Stimulated activated memory B cell treated with anti-CD40 and anti-IgM and Interleukin-4, amounts not matched to agents 10 μg/mL and 1 μg/mL and 100 μg/mL, for 72 hours (primary cell): ENCODE measurements at regions not wholly inside any gene's neighbourhood (a gene's known extent, or its start where the extent isn't known, plus 50 kb on each side); places are given as distances from the start of the nearest gene placed in this dataset.

Experiments
- ATAC-seq: fragments of 150-1000 bp; cut with Tn5 transposase; 2 replicates; pipeline ENCODE4 v1.10.0; 2021
- H3K27ac Mint-ChIP-seq: one replicate; pipeline ENCODE4 v1.8.0; 2022; ENCODE audit warnings: mild to moderate bottlenecking, mixed read lengths
- H3K27me3 Mint-ChIP-seq: one replicate; pipeline ENCODE4 v1.8.0; 2022; ENCODE audit warnings: mixed read lengths
- H3K36me3 Mint-ChIP-seq: one replicate; pipeline ENCODE4 v1.8.0; 2022; ENCODE audit warnings: mixed read lengths
- H3K4me1 Mint-ChIP-seq: one replicate; pipeline ENCODE4 v1.8.0; 2022; ENCODE audit warnings: mixed read lengths
- H3K4me3 Mint-ChIP-seq: one replicate; pipeline ENCODE4 v1.8.0; 2022; ENCODE audit warnings: mild to moderate bottlenecking, moderate library complexity, mixed read lengths
- H3K9me3 Mint-ChIP-seq: one replicate; pipeline ENCODE4 v1.8.0; 2022; ENCODE audit warnings: mixed read lengths

- Mint-ChIP-seq H3K9me3 (no peaks in the 10 kb centered on the region), H3K4me3 (no peak overlapping the region), H3K36me3 (no peaks in the 10 kb centered on the region), H3K4me1 (peaks cover 17% of the 10 kb centered on the region), H3K27ac (no peak overlapping the region), H3K27me3 (no peaks in the 10 kb centered on the region)
- no peak for ATAC-seq
Measured at GRCh38 chr3:193897731-193898180, 238.2 kb upstream of the HES1 start.

- H3K4me1 Mint-ChIP-seq = peaks cover 17% of the 10 kb centered on the region
- H3K27ac Mint-ChIP-seq = no peak overlapping the region
- no peaks in the 10 kb centered on the region for H3K9me3 Mint-ChIP-seq
- H3K27me3 Mint-ChIP-seq = peaks cover 3% of the 10 kb centered on the region
- H3K4me3 Mint-ChIP-seq = no peak overlapping the region
- ATAC-seq = no peak
- no peaks in the 10 kb centered on the region for H3K36me3 Mint-ChIP-seq
Measured at GRCh38 chr3:193899001-193899400, 236.9 kb upstream of the HES1 start.

DNA sequence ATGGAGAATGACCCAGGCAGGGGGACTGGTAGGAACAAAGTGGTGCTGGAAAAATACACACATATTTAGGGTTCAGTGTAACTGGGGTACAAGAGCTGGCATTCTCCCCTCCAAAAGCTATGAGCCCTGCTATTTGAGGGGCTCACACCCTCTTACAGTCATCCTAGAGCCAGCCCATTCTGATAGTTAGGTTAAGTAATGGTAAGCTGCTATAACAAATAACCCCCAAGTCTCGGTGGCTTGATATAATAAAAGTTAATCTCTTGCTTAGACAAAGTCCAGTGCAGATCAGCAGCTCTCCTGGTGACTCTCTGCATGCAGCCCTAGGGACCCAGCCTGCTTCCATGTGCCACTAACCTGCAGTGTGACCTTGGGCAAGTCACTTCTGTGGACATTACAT lies 234.9 kb upstream of the HES1 start:
- Mint-ChIP-seq H3K27me3 (peaks cover 9% of the 10 kb centered on the region), H3K27ac (no peak overlapping the region), H3K36me3 (no peaks in the 10 kb centered on the region), H3K4me1 (peaks cover 16% of the 10 kb centered on the region), H3K4me3 (no peak overlapping the region), H3K9me3 (no peaks in the 10 kb centered on the region)
- no peak for ATAC-seq

DNA sequence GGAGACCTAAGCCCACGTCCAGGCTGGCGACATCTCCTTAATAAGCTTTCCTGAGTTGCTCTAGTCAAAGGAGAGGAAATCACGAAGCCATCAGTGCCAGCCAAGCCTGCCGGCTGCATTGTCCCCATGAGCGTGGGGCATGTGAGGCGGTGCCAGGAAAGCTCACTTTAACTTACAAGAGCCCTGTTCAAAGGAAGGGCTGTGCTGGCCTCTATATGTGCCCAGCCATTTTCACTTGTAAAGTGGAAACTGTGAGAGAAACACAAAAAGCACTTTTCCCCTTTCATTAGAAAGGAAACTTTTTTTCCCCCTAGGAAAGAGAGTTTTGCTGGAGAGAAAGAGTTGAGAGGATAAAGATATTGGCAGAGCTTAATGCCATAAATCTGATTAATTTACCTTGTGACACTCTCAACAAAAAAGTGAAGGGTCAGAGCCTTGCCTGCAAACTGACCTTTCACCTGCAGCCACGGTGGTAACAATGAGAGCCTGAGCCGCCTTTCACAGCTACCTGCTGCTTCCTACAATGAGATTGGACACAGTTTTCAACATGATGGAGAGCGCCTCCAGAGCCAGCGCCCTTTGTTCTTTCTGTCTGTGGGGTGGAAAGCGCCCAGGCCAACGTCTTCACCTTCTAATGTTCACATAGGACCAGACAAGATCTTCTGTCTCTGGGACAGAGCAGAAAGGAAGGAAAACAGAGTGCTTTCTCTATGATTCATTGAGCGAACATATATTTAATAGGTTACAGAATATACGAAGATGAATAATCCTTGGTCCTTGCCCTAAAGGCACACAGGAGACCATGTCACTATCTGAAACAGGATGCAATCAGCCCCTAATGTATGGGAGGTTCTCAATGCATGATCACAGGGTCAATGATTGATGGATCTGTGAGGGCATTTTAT lies 233.1 kb upstream of the HES1 start:
- ATAC-seq = no peak
- Mint-ChIP-seq H3K4me1 (peaks cover 7% of the 10 kb centered on the region), H3K27ac (no peak overlapping the region), H3K4me3 (no peak overlapping the region), H3K27me3 (peaks cover 9% of the 10 kb centered on the region), H3K9me3 (no peaks in the 10 kb centered on the region), H3K36me3 (no peaks in the 10 kb centered on the region)

GRCh38 chr3:193903512-193903817 lies 232.5 kb upstream of the HES1 start:
- H3K27me3 Mint-ChIP-seq = peaks cover 9% of the 10 kb centered on the region
- no peak overlapping the region for H3K4me3 Mint-ChIP-seq
- H3K27ac Mint-ChIP-seq = no peak overlapping the region
- peaks cover 6% of the 10 kb centered on the region for H3K4me1 Mint-ChIP-seq
- H3K9me3 Mint-ChIP-seq = peaks cover 3% of the 10 kb centered on the region
- no peak for ATAC-seq
- H3K36me3 Mint-ChIP-seq = no peaks in the 10 kb centered on the region

- Mint-ChIP-seq H3K4me3 (no peak overlapping the region), H3K9me3 (peaks cover 3% of the 10 kb centered on the region), H3K36me3 (no peaks in the 10 kb centered on the region), H3K27ac (no peak overlapping the region), H3K4me1 (peaks cover 9% of the 10 kb centered on the region), H3K27me3 (peaks cover 9% of the 10 kb centered on the region)
- ATAC-seq = no peak
Measured at GRCh38 chr3:193903966-193904365, 232.0 kb upstream of the HES1 start.

DNA sequence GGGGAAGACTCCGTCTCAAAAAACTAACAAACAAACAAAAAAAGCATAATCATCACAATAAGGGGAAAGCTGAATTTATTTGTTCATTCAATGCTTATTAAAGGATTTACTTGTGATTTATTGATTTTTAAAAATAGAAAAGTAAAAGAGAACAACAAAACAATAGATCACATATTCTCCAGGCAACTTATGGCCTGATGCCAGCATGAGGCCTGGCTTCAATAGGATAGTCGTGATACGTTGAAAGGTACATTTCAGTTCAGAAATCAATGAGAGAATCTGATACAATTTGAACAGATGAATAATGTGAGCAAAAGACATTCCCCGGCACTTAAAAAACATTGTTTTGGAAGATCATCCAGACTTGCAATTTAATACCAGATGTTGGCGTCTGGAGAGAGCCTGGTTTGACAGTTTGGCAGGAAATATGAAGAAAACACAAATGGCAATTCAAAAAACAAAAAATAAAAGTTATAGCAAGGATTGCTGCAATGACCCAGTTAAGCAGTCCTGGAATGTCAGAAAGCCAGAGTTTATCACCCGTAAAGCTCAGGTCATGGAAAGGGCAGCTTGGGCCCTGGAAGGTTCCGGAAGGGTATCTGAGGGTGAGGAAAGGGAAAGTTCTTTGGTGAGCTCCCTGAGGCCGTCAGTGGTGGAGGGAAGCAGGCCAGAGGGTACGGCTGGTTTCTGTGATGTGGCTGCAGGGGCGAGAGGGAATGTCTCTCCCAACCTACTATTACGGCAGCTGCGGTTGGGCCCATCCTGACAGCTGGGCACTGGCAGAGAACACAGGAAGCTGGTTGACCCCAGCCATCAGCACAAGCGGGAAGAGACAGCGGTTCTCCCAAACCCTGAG lies 230.2 kb upstream of the HES1 start:
- no peaks in the 10 kb centered on the region for H3K36me3 Mint-ChIP-seq
- peaks cover 9% of the 10 kb centered on the region for H3K27me3 Mint-ChIP-seq
- peaks cover 3% of the 10 kb centered on the region for H3K9me3 Mint-ChIP-seq
- no peak overlapping the region for H3K27ac Mint-ChIP-seq
- ATAC-seq = no peak
- H3K4me1 Mint-ChIP-seq = peaks cover 13% of the 10 kb centered on the region
- H3K4me3 Mint-ChIP-seq = no peak overlapping the region

DNA sequence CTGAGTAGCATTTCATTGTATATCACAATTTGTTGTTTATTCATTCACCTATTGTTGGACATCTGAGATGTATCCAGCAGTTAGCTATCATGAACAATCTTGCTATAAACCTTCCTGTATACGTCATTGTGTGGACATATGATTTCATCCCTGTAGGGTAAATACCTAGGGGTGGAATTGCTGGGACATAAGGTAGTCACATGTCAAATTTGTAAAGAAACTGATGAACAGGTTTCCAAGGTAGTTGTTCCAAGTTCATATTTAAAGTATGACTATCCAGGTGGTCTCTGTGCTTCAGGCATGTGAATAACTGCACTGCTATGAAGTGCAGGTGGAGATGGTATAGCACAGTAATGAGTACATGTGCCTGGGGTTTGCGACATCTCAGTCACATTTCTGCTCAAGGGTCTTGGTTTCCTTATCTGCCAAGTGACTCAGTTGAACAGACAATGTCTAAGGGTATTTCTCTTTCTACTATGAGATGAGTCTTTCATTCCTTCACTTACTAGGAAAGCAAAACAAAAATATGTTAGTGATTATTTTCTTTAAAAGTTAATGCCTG lies 229.0 kb upstream of the HES1 start:
- H3K27ac Mint-ChIP-seq = no peak overlapping the region
- ATAC-seq = no peak
- peaks cover 3% of the 10 kb centered on the region for H3K9me3 Mint-ChIP-seq
- no peak overlapping the region for H3K4me3 Mint-ChIP-seq
- H3K36me3 Mint-ChIP-seq = no peaks in the 10 kb centered on the region
- H3K4me1 Mint-ChIP-seq = peaks cover 13% of the 10 kb centered on the region
- H3K27me3 Mint-ChIP-seq = peaks cover 9% of the 10 kb centered on the region

- no peaks in the 10 kb centered on the region for H3K36me3 Mint-ChIP-seq
- peaks cover 9% of the 10 kb centered on the region for H3K27me3 Mint-ChIP-seq
- peaks cover 3% of the 10 kb centered on the region for H3K9me3 Mint-ChIP-seq
- peaks cover 13% of the 10 kb centered on the region for H3K4me1 Mint-ChIP-seq
- no peak overlapping the region for H3K27ac Mint-ChIP-seq
- no peak for ATAC-seq
- no peak overlapping the region for H3K4me3 Mint-ChIP-seq
Measured at GRCh38 chr3:193908181-193908744, 227.7 kb upstream of the HES1 start.

- no peak overlapping the region for H3K27ac Mint-ChIP-seq
- H3K4me3 Mint-ChIP-seq = no peak overlapping the region
- peaks cover 1% of the 10 kb centered on the region for H3K27me3 Mint-ChIP-seq
- H3K36me3 Mint-ChIP-seq = no peaks in the 10 kb centered on the region
- H3K9me3 Mint-ChIP-seq = peaks cover 3% of the 10 kb centered on the region
- ATAC-seq = peak; percentile 58
- H3K4me1 Mint-ChIP-seq = peaks cover 7% of the 10 kb centered on the region
Measured at GRCh38 chr3:193909387-193909786, 226.6 kb upstream of the HES1 start.

DNA sequence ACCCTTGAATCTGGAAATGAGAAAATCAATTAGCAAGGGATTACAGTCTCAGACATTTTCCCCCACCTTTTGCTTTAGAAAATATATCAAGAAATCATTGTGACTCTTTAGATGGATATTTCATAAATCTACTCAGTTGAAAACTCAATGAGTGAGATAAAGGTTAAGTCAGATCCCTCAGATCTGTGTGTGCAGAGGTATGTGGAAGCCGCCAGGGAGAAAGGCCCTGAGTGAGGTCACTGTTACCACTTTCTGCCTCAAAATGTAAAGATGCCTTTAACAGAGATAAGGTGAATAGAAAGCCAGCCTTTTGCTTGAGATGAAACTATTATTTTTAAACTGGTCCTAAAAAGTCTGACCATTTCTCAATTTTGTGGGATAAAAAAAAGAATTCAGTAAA lies 225.6 kb upstream of the HES1 start:
- Mint-ChIP-seq H3K9me3 (peaks cover 3% of the 10 kb centered on the region), H3K4me3 (no peak overlapping the region), H3K27ac (no peak overlapping the region), H3K4me1 (peaks cover 7% of the 10 kb centered on the region), H3K27me3 (no peaks in the 10 kb centered on the region), H3K36me3 (no peaks in the 10 kb centered on the region)
- ATAC-seq = no peak

DNA sequence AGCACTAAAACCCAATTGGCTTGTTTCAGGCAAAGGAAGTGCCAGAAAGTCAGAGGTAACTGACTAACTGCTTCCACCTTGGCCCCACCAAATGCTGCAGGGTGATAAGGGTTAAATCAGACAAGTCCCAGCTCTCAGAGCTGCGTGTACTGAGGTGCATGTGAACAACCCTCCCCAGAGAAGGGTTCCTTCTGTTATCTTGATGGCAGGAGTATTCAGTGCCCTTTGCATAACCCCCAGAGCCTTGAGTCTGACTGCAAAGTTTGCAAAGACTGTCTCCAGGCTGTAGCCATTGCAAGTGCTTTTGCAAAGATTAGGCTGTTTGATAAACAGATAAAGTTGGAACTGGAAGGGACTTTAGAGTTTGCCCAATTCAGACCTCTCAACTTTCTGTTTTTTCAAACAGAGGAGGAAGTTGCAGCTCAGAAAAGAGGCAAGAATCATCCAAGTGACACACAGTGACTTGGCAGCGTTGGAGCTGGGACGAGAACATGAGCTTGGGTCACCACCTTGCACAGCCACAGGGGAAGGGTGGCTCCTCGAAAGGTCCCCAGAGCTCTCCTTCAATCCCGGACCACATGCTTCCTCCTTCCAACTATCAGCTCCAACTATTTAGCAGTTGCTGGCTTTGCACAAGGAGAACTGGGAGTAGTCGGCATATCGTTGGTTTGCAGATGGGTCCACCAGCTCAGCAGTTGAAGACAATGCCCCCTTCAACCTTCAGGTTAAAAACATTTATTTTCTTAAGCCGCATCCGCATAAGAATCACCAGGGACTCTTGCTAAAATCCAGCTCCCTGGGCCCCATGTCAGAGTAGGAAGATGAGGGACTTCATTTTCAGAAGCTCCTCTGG lies 224.8 kb upstream of the HES1 start:
- Mint-ChIP-seq H3K4me1 (peaks cover 7% of the 10 kb centered on the region), H3K4me3 (no peak overlapping the region)

DNA sequence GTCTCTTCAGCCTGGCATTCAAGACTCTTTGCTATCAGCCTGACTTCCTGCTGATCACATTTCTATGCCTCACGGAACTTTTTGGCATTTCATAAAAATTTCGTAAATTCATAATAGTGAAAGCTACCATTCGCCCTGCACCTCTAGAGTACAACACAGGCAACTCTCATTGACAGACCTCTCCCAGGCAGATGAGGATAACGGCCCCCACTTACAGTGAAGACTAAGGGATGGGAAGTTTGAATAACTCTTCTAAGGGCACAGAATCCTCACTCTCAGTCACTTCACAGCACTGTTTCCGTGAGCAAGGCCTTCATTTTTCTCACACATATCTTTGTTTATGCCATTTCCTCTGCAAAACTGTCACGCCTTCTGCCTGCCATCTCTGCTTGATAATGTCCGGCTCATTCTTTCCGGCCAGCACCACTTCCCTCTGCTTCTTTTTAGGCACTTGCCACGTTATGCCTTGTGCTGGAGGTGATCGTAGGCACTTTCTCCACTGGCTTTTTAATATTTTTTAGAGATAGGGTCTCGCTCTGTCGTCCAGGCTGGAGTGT lies 224.1 kb upstream of the HES1 start:
- Mint-ChIP-seq H3K27ac (no peak overlapping the region), H3K9me3 (peaks cover 3% of the 10 kb centered on the region), H3K4me1 (peaks cover 7% of the 10 kb centered on the region), H3K36me3 (no peaks in the 10 kb centered on the region), H3K4me3 (no peak overlapping the region), H3K27me3 (no peaks in the 10 kb centered on the region)
- no peak for ATAC-seq

More for the DNA sequence above, 224.8 kb upstream of the HES1 start:
- H3K9me3 Mint-ChIP-seq = peaks cover 3% of the 10 kb centered on the region
- no peaks in the 10 kb centered on the region for H3K27me3 Mint-ChIP-seq
- H3K27ac Mint-ChIP-seq = no peak overlapping the region
- H3K36me3 Mint-ChIP-seq = no peaks in the 10 kb centered on the region
- ATAC-seq = no peak

GRCh38 chr3:193912621-193913178 lies 223.2 kb upstream of the HES1 start:
- Mint-ChIP-seq H3K27me3 (no peaks in the 10 kb centered on the region), H3K4me3 (no peak overlapping the region), H3K9me3 (peaks cover 3% of the 10 kb centered on the region), H3K4me1 (peaks cover 7% of the 10 kb centered on the region), H3K36me3 (no peaks in the 10 kb centered on the region), H3K27ac (no peak overlapping the region)
- no peak for ATAC-seq
